Non-pigmented ciliary epithelial cell (primary cell): ENCODE measurements at regions not wholly inside any gene's neighbourhood (a gene's known extent, or its start where the extent isn't known, plus 50 kb on each side); places are given as distances from the start of the nearest gene placed in this dataset.
"Not testable (repeated sequence)": the region's sequence is repeated elsewhere in the genome, so short reads cannot be mapped to it uniquely, and the experiment has no call there.

Experiments used
- DNase-seq: peaks from one replicate; pipeline ENCODE4 v3.0.0-alpha.2; 2010; ENCODE audit warnings: low read depth

DNA sequence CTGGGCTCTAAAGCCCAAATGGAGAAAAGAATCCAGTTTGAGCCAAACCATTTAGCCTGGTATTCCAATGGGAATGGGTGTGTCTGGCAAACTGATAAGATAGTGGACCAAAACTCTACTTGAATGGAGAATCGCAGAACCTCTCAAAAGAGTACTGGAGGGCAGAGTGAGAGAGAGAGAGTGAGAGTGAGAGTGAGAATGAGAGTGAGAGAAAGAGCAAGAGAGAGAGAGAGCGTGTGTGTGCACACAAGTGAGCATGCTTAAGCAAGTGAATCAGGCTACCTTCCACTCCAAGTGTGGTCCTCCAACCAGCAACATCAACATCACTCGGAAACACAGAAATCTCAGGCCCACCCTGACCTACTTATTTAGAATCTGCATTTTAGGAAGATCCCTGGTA, 58.8 kb downstream of the UQCRFS1 start:
- DNase-seq: no peak

DNA sequence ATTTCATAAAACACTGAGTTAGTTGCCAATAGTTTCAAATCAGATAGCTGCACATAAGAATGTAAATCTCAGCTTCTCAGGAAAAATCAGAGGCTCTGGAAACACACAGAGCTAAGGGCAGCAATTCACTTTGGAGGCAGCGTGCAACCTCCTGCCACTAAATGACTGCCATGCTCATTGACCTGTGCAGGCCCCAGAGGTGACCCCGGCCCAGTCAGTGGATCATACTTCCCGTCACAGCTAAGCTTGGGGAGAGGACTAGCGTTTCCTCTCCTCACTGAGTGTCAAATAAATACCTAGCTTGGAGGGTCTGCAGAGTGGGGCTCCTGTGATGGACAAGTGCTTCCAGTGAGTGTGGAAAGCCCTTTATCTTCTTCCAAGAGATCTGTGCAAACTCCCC, 67.2 kb downstream of the UQCRFS1 start:
- no peak for DNase-seq

DNA sequence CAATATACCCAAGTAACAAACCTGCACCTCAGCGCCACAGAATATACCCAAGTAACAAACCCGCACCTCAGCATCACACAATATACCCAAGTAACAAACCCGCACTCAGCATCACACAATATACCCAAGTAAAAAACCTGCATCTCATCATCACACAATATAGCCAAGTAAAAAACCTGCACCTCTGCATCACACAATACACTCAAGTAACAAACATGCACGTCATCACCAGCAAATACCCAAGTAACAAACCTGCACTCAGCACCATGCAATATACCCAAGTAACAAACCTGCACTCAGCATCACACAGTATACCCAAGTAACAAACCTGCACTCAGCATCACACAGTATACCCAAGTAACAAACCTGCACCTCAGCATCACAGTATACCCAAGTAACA, 69.8 kb downstream of the UQCRFS1 start:
- no peak for DNase-seq

DNA sequence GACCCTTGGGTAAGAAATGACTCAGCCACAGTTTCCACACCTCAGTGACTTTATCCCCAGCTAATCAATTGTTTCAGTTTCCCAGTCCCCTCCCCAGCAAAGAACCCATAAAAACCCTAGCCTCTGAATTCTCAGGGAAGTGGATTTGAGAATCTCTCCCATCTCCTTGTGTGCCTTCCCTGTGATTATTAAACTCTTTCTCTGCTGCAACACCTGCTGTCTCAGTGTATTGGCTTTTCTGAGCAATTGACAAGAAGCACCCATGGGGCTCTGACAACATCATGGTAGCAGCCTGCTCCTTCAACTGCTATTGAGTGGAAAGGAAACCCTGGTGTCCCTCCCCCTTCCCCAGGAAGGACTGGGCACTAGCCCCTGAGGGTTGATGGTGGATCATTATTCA, 73.7 kb downstream of the UQCRFS1 start:
- DNase-seq: no peak

DNA sequence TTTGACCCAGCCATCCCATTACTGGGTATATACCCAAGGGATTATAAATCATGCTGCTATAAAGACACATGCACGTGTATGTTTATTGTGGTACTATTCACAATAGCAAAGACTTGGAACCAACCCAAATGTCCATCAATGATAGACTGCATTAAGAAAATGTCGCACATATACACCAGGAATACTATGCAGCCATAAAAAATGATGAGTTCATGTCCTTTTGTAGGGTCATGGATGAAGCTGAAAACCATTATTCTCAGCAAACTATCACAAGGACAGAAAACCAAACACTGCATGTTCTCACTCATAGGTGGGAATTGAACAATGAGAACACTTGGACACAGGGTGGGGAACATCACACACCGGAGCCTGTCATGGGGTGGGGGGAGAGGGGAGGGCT, 74.7 kb downstream of the UQCRFS1 start:
- not testable (repeated sequence) for DNase-seq

DNA sequence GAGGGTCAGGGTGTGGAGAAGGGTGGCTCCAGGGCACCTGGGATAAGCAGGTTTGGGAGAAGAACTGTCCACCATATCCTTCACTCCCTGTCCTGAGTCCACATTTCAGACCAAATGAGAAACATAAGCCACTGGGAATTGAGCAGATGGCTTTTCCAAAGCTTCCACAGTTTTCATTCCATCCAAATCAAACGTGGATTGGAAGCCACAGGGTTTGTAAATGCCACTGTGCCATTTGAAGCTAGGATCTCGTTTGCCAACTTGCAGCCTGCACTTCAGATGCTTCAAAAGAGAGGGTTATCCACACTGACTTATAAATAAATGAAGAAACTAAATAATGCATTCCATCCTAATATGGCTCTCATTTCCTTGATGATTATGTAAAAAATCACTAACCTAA, 81.5 kb downstream of the UQCRFS1 start:
- no peak for DNase-seq

DNA sequence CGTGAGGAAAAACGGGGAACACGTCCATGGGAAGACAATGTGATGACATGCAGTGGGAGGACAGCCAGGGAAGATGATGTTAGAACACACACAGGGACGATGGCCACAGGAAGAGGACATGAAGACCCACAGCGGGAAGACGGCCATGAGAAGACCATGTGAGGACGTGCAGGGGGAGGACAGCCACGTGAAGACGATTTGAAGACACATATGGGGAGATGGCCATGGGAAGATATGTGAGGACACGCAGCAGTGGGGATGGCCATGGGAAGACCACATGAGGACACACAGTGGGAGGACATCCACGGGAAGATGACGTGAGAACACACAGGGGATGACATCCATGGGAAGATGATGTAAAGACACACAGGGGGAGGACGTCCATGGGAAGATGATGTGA, 83.8 kb downstream of the UQCRFS1 start:
- no peak for DNase-seq

DNA sequence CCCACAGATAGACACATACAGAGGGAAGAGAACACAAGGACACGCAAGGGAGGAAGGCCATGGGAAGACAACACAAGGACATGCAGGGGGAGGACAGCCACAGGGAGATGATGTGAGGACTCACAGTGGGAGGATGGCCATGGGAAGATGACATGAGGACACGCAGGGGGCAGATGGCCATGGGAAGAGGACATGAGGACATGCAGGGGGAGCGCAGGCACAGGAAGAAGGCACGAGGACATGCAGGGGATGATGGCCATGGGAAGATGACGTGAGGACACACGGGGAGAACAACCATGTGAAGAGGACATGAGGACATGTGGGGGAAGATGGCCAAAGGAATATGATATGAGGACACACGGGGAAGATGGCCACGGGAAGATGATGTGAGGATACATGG, 84.7 kb downstream of the UQCRFS1 start:
- no peak for DNase-seq

DNA sequence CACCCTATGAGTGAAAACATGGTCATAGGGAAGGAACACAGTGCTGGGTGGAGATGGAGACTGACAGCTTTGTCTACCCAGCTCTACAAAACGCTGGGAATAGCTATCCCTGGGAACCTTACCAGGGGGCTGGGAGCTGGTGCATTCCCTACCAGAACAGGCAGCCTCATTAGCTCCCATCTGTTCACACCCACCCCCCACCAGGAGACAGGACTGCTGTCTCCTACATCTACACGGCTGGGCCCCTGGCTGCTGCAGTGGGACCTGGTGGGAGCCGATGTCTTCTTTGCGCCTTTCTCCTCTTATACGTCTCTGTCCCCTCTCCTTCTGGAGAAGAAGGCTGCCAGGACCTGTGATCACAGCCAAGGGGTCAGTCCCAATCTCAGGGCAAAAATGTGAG, 90.8 kb downstream of the UQCRFS1 start:
- no peak for DNase-seq

DNA sequence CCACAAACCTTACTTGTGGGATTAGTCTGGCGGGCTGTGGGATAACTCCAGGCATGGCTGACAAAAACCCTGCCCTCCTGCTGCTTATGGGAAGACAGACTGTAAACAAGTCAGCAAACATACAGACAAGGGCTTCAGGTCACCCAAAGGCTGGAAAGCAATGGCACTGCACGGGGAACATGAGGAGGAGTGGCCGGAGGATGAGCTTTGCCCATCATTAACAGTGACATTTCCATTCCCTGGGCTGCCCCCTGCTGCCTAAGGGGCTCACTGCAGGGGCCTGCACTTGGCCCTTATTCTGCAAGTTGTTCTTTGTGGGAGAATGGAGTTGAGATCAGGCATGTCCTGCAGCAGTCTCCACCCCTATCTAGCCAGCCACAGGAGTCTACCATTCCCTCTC, 91.3 kb downstream of the UQCRFS1 start:
- DNase-seq: no peak

DNA sequence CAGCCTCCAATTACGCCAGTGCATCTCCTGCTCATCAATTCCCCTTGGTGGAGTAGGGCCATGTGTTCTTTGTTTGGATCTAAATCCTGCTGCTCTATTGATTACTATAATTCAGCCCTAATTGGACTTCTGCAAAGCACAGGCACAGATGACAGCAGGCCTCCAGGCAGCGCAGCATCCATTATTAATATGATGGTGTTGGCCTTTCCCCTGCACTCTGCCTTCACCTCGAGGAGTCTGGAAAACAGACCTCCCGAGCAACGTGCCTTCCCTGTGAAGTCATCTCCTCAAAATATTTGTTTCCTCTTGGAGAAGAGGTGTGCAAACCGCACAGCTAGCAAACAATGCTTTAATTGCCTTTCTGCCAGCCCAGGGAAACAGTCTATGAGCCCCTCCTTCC, 92.5 kb downstream of the UQCRFS1 start:
- DNase-seq: no peak

DNA sequence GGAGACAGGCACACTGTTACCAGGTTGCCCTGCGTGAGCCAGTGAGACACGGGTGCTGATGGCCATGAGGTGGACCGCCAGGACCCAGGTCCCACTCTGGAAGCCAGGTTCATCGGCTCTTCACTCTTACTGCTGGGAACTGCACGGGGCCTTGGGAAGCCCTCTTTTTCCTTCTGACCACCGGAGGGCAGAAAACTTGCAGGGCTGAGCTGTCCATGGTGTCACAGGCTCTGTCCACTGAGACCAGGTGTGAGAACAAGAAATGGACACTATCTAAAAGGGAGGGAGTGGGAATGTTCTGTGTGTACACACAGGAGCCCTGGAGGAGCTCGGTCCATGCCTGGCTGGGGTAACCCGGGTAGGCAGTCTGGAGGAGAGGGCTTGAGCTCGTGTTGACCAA, 93.4 kb downstream of the UQCRFS1 start:
- DNase-seq: no peak

DNA sequence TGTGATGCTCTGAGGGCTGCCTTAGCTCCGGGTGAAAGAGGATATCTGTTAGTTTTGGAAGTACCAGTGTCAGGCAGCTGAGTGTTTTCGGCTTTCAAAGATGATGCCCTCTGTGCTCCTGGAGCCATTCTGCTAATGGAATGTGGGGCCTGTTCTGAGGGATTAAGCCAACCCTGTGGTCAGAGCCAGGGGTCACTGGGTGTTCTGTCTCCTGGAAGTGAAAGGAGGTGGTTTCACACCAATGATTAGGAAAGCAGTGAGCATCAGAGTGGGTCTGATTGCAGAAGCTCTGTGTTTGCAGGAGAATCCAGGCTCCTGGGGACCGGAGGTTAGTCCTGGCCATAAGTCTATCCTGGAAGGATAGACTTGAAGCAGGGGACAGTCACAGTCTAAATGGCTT, 94.6 kb downstream of the UQCRFS1 start:
- no peak for DNase-seq

DNA sequence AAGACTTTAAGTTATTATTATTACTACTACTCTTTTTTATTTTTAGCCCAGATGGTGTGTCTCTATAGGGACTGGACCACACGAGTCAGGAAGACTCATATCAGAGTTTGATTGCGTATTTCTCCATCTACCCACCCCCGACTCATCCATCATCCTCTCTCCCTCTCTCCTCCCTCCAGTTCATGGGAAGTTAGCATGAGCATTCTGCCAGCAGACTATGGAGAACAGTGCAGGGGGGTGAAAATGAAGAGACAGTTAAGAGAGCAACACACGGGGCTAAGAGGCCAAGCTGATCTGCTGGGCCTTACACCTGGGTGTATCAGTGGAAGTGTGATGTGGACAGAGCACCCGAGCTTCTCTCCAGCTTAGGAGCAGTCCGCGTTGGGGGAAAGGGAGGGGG, 95.0 kb downstream of the UQCRFS1 start:
- no peak for DNase-seq

DNA sequence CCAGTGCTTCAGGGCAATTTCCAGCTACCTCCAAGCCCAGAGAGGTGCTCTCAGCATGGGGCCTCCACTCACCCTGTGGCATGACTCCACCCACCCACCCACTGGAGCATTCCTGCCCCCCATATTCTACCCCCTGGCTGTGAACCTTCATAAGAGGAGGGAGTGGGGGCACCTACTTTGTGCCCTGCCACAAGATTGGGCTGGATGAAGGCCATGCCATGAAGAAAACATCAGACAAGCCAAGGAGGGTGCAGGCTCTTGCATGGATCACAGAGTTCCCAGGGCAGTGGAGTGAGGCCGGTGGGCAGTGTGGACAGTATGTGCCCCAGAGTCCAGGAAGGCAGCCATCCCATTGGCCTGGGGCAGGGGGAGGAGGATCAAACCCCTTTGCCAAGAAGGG, 97.8 kb downstream of the UQCRFS1 start:
- DNase-seq: no peak

DNA sequence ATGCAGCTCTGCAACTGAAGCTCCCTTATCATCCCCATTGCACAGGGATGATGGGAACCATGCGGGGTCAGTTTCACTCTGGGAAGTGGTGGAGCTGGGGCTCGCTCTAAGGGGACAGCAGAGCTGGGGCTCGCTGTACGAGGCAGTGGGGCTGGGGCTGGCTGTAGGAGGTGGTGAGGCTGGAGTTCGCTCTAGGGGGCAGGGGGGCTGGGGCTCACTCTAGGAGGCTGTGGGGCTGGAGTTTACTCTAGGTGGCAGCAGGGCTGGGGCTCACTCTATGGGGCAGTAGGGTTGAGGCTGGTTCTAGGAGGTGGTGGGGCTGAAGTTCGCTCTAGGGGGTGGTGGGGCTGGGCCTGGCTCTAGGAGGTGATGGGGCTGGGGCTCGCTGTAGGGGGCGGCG, 99.1 kb downstream of the UQCRFS1 start:
- DNase-seq: no peak

DNA sequence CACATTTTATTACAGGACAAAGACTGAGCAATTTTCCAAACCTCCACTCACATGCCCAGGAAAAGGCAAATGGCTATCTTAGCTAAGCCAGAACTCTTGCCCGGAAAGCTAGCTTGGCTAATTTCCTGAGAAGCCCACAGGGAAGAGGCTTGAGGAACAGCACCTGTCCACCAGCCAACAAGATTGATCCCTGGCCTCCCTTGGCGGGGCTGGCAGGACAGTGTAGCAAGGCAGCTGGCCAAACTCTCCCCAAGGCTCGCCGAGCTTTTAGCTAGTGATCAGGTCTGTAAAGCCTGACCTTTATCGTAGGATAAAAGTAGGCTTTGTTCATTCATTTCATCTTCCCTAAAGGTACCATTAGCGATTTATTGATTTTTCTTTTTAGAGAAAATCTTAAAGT, 101.4 kb downstream of the UQCRFS1 start:
- no peak for DNase-seq

DNA sequence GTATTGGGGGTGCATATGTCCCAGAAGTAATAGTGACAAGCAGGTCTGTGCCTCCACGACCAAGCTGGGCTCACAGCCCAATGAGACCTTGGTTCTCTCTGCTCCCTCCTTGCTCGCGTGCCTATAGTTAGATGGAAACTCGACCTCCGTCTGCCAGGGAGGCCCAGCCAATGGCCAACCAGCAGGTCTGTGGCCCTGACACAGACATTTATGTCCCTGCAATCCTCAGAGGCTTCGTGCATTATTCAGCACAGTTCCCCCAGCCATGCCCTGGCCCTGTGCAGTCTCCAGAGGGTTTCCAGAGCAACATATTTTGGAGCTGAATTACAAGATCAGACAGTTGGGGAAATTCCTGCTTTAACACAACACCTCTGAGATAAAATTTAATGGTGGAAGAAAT, 105.1 kb downstream of the UQCRFS1 start:
- DNase-seq: no peak

DNA sequence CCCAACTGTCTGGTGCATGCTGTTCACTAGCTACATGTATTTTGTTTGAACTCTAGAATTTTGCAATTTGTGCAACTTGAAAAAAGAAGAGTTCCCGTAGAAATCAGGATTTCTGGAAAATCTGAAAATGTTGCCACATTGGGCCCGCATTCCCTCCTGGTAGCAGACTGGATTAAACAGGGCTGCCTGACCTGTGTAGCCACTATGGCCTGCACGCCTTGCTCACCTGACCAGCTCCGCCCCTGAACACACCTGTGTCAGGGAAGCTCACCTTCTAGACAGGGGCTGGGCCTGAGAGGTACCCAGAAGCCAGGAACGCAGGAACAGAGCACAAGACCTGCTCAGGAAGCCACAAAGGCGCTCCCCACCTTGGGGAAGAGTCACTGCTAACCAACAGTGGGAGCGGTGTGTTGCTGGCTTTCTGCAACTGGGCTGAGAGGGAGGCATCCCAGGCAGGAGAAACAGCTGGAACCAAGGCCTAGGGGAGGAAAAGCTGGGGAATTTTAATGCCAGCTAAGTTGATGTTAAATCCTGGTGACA, 106.5 kb downstream of the UQCRFS1 start:
- no peak for DNase-seq

DNA sequence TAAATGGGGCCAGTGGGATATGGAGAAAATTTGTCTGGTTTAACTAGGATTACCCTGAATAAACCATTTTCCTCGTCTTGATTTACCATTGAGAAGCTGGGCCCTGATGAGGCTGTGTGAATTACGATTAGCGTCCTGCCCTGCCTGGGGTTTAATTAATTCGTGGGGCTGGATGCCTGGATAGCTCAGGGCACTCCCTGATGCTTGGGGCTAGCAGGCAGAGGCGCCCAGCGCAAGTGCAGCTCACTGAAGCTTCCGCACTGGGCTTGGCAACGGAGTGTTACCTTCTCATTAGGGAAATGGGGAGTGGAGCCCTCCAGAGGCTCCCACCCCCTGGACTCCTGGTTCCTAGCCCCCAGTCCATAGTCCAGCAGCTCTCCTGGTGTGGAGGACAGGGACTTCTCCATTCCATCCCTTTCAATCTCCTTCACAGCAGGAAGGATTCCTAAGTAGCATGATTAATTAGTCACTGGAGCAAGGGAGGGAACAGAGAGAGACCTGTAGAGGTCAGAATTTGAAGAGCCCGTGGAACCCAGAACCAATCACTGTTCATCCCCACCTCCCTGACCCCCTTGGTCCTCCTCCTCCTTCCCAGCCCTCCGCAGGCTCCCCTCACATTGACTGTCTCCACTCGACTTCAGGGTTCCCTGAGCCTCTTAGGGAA, 107.2 kb downstream of the UQCRFS1 start:
- DNase-seq: no peak

DNA sequence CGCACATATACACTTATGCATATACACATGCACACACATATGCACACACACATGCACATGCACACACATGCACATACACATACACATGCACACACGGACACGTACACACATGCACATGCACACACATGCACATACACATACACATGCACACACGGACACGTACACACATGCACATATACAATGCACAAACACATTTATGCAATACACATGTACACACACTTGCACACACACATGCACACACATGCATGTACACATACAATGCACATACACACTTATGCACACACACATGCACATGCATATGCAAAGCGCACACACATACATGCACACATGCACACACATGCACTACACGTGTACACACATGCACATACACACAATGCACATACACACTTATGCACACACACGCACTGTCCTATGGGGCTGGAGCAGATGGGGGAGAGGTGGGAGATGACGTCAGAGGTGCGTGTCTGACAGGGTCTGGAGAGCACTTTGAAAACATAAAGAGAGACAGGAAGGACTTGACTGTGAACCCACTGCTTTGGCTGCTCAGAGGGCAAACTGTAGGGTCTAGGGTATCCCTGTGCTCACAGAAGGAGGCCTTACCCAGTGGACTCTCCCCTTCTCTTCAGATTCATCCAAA, 108.2 kb downstream of the UQCRFS1 start:
- no peak for DNase-seq

DNA sequence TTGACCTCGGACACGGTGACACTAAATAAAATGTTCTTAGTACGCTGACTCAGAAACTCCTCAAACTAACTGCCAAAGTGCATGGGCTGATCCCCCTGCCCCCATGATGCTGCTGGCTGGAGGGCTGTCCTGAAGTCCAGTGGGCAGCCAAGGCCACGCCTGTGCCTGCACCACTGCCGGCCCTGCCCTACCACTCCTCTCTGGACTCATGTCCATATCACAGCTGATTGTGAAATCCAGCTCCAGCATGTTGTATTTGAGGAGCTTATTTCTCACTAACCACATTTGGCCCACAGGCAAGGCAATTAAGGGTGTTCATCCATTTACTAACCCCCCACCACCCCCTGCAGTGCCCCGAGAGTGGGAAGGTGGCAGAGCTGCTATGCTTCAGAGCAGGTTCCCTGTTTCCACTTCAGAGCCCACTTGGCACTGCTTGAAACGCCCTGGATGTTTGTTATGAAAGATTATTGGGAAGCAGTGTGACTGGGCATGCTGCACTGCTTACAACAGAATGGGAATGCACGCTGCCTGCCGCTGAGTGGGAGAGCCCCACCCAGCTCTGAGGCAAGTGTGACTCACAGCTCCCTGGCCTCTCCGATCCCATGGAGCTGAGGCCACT, 114.0 kb downstream of the UQCRFS1 start:
- no peak for DNase-seq

DNA sequence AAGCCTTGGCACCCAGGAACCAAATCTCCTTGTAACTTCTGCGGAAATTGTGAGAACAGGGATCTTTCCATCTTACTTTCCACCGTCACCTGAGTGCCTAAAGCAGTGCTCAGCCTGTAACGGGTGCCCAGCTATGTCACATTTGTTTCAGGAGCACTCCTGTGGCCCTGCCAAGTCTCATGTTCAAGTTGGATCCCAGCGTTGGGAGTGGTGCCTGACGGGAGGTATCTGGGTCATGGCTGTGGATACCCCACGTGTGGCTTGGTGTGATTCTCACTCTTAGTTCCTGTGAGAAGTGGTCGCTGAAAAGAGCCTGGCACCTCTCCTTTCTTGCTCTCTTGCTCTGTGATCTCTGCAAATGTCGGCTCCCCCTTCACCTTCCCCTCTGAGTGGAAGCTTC, 114.9 kb downstream of the UQCRFS1 start:
- no peak for DNase-seq

DNA sequence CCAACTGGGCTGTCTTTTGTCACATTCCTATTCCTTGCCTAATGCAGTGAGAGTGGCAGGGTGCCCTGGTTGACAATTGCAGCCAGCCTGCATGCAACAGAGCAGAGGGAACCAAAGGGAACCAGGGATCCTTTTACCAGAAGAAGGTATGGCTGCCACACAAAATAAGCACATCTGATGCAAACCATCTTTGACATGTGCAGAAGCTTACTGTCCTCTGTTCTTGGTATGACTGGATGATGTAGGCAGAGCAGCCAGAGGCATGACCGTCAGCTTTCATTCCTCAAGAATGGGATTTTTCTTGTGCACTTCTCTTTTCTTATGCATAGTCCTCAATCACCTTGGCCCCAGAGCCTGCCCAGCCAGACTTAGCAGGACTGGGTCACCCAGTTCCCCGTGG, 116.1 kb downstream of the UQCRFS1 start:
- no peak for DNase-seq
